Activated T-helper 2 cell treated with anti-CD3 and anti-CD28 coated beads, Interferon-gamma antibody, Interleukin-2, Interleukin-4, amounts not matched to agents 10 μg/mL and 5 μg/mL and 100 μg/mL, durations not matched to agents 14 hours and 24 hours and 36 hours (primary cell): ENCODE measurements at regions not wholly inside any gene's neighbourhood (a gene's known extent, or its start where the extent isn't known, plus 50 kb on each side); places are given as distances from the start of the nearest gene placed in this dataset.

Experiments used
- DNase-seq: peaks from one replicate; pipeline ENCODE4 v3.0.0; 2021; ENCODE audit warnings: low spot score
- H3K27ac Mint-ChIP-seq: one replicate; pipeline ENCODE4 v1.8.0; 2021; ENCODE audit warnings: mixed read lengths
- H3K27me3 Mint-ChIP-seq: one replicate; pipeline ENCODE4 v1.8.0; 2021; ENCODE audit warnings: low read depth, mixed read lengths
- H3K36me3 Mint-ChIP-seq: one replicate; pipeline ENCODE4 v1.8.0; 2021; ENCODE audit warnings: low read depth, mixed read lengths
- H3K4me1 Mint-ChIP-seq: one replicate; pipeline ENCODE4 v1.8.0; 2021; ENCODE audit warnings: low read depth, mixed read lengths
- H3K4me3 Mint-ChIP-seq: one replicate; pipeline ENCODE4 v1.8.0; 2021; ENCODE audit warnings: low read depth, mild to moderate bottlenecking, moderate library complexity, mixed read lengths
- H3K9me3 Mint-ChIP-seq: one replicate; pipeline ENCODE4 v1.8.0; 2021; ENCODE audit warnings: mixed read lengths
- intact Hi-C: fragments of 100-400 bp; cut with micrococcal nuclease; formaldehyde crosslinking; loops from one replicate; pipeline ENCODE4 v1.15.1; 2023

DNA sequence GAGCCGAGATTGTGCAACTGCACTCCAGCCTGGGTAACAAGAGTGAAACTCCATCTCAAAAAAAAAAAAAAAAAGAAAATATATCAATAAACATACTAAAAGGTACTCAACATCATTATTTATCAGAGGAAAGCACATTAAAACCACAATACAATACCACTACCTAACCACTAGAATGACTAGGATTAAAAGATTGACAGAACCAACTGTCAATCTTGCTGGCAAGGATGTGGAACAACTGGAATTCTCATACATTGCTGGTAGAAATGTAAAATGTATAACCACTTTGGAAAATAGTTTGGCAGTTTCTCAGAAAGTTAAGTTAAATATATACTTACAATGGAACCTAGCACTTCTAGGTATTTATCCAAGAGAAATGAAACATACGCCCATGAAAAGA lies 88.6 kb downstream of the B3GNT2 start:
- H3K27me3 Mint-ChIP-seq, result peaks cover 3% of the 10 kb centered on the region
- H3K27ac Mint-ChIP-seq, result no peak overlapping the region
- H3K36me3 Mint-ChIP-seq, result no peaks in the 10 kb centered on the region
- peaks cover 6% of the 10 kb centered on the region for H3K9me3 Mint-ChIP-seq
- intact Hi-C loops, result no loop called here
- no peak for DNase-seq
- H3K4me1 Mint-ChIP-seq, result peaks cover 4% of the 10 kb centered on the region
- H3K4me3 Mint-ChIP-seq, result no peak overlapping the region

- no peak overlapping the region for H3K27ac Mint-ChIP-seq
- intact Hi-C loops, result no loop called here
- no peak for DNase-seq
- peaks cover 17% of the 10 kb centered on the region for H3K9me3 Mint-ChIP-seq
- H3K4me3 Mint-ChIP-seq, result no peak overlapping the region
- no peaks in the 10 kb centered on the region for H3K36me3 Mint-ChIP-seq
- H3K4me1 Mint-ChIP-seq, result peaks cover 4% of the 10 kb centered on the region
- peaks cover 3% of the 10 kb centered on the region for H3K27me3 Mint-ChIP-seq
Measured at GRCh38 chr2:62283147-62283546, 87.2 kb downstream of the B3GNT2 start.

- Mint-ChIP-seq H3K9me3 (peaks cover 30% of the 10 kb centered on the region), H3K27ac (no peak overlapping the region), H3K4me1 (no peaks in the 10 kb centered on the region), H3K36me3 (no peaks in the 10 kb centered on the region), H3K27me3 (peaks cover 3% of the 10 kb centered on the region), H3K4me3 (no peak overlapping the region)
- no peak for DNase-seq
- intact Hi-C loops, result no loop called here
Measured at GRCh38 chr2:62281663-62282062, 85.7 kb downstream of the B3GNT2 start.

GRCh38 chr2:62277688-62278087 lies 81.8 kb downstream of the B3GNT2 start:
- H3K4me1 Mint-ChIP-seq, result no peaks in the 10 kb centered on the region
- H3K9me3 Mint-ChIP-seq, result peaks cover 28% of the 10 kb centered on the region
- no peaks in the 10 kb centered on the region for H3K36me3 Mint-ChIP-seq
- intact Hi-C loops, result no loop called here
- H3K4me3 Mint-ChIP-seq, result no peak overlapping the region
- H3K27ac Mint-ChIP-seq, result no peak overlapping the region
- DNase-seq, result no peak
- H3K27me3 Mint-ChIP-seq, result peaks cover 3% of the 10 kb centered on the region
